COR-L47 (cell line): ENCODE measurements at regions not wholly inside any gene's neighbourhood (a gene's known extent, or its start where the extent isn't known, plus 50 kb on each side); places are given as distances from the start of the nearest gene placed in this dataset.
"Not testable (repeated sequence)": the region's sequence is repeated elsewhere in the genome, so short reads cannot be mapped to it uniquely, and the experiment has no call there.

Source experiments
- DNase-seq: peaks from one replicate; lab custom pipeline; 2025; lab: John Stamatoyannopoulos, UW

DNA sequence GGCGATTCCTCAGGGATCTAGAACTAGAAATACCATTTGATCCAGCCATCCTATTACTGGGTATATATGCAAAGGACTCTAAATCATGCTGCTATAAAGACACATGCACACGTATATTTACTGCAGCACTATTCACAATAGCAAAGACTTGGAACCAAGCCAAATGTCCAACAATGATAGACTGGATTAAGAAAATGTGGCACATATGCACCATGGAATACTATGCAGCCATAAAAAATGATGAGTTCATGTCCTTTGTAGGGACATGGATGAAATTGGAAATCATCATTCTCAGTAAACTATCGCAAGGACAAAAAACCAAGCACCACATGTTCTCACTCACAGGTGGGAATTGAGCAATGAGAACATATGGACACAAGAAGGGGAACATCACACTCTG, 93.1 kb upstream of the NT5E start:
- DNase-seq = not testable (repeated sequence)

GRCh38 chr6:85355816-85356215, 94.1 kb upstream of the NT5E start:
- no peak for DNase-seq

GRCh38 chr6:85354761-85355618, 94.9 kb upstream of the NT5E start:
- peak; percentile 33 for DNase-seq

- DNase-seq = no peak
These were observed 96.9 kb upstream of the NT5E start for GRCh38 chr6:85353012-85353411.

DNA sequence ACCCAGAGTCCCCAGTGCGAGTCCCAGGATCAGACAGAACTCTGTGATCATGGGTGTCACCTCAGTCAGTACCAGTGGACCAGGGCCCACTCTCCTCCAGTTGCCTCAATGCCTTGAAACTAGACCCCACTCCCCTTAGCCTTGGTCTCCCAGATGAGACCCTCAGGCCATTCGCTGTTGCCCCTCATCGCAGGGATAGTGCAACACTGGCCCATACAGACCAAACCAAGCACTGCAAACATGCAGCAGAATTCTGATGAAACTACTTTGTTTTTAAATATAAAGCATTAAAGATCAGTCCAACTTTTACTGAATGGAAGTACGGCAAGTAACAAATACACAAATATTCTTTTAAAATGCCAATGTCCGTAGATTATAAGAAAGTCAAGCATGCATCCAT, 101.2 kb upstream of the NT5E start:
- no peak for DNase-seq

GRCh38 chr6:85347812-85348211, 102.1 kb upstream of the NT5E start:
- DNase-seq = no peak

GRCh38 chr6:85346196-85346595, 103.7 kb upstream of the NT5E start:
- no peak for DNase-seq

DNA sequence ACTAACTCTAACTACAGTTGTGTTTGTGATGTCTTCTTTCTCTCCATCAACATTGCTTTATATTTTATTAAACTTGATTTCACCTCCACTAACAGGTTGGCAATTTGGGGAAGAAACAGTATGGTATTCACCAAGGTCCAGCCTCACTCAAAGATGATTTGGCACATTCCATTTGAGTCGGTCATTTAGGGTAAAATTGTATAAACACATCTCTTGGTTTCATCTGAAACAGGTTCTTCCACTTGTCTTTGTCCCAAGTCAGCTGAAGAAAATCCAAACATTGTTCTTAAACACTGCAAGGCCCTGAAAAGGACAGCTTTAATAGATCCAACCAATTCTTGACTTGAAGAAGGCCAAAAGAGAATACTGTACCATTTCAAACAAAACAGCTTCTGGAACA, 104.9 kb upstream of the NT5E start:
- DNase-seq = no peak

DNA sequence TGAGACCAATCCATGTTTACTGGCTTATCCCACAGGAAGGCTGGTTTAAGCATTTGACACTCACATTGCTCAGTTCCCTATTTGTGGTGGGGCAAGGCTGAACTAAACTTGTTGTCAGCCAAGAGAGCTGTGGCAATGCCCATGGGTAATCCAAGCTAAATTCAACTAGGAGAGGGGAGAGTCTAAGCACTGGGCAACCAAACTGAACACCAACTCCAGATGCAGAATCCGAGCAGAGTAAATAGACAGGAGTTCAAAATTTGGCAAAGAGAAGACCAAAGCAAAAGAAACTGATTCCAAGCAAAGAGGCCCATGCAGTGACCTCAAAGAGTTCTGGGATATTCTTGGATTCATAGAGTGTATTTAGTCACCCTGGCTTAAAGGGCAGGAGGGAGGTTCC, 106.5 kb upstream of the NT5E start:
- no peak for DNase-seq

GRCh38 chr6:85329196-85329595, 120.7 kb upstream of the NT5E start:
- DNase-seq = no peak

DNA sequence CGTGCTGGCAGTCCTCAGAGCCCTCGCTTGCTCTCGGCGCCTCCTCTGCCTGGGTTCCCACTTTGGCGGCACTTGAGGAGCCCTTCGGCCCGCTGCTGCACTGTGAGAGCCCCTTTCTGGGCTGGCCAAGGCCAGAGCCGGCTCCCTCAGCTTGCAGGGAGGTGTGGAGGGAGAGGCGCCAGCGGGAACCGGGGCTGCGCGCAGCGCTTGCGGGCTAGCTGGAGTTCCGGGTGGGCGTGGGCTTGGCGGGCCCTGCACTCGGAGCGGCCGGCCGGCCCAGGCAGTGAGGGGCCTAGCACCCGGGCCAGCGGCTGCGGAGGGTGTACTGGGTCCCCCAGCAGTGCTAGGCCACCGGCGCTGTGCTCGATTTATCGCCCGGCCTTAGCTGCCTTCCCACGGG, 124.1 kb upstream of the NT5E start:
- not testable (repeated sequence) for DNase-seq

DNA sequence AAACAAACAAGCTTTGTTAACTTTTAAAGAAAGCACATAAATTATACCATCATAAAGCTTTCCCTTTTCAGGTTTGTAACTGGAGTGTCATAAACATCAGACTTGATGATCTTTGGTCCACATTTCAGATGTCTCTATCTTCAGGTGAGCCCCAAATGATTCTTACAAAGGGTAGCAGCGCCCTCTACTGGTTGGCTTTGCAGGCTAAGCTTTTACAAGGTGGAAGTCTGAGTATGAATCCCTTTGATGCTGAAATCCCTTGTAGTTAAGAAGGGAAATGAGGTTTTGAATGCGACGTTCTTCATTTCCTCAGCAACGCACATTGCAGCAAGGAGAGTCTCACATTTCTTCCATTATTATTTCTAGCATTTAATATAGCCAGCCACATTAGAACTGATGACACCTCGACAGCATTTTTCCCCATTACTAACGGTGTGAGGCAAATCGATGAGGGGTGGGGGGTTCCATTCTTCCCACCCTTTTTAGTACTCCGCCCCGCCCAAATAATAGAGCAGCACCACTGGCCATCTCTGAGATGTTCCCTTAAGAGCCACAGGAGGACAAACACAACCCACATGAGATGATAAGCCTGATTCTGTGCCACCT, 126.3 kb upstream of the NT5E start:
- peak; percentile 76 for DNase-seq

GRCh38 chr6:85322446-85323105, 127.3 kb upstream of the NT5E start:
- DNase-seq = no peak

GRCh38 chr6:85321906-85322305, 128.0 kb upstream of the NT5E start:
- DNase-seq = no peak

DNA sequence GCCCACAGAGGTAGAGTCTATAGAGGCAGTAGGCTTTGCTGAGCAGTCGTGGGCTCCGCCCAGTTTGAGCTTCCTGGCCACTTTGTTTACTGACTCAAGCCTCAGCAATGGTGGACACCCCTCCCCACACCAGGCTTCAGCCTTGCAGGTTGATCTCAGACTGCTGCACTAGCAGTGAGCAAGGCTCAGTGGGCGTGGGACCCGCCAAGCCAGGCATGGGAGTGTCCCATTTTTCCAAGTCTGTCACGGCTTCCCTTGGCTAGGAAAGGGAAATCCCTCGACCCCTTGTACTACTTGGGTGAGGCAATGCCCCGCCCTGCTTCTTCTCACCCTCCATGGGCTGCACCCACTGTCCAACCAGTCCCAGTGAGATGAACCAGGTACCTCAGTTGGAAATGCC, 135.3 kb upstream of the NT5E start:
- no peak for DNase-seq

- no peak for DNase-seq
These were observed 149.3 kb upstream of the NT5E start for GRCh38 chr6:85300581-85300980.

DNA sequence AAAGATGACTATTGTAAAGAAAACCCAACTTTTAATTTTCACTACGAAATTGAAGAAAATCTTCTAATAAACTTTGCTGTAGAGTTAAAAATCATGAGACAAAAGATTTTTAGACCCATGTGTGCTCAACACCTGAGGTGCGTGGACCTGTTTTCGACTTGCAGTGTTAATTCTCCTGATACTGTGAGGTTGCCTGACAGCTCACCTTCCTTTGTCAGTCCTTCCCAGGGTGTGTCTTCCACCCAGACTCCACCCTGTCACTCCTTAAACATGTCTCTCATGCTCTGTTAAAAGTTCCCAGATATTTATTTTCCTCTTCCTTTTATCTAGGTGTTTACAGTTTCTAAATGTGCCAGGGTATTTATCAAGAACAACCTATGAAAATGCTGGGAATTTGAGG, 151.3 kb upstream of the NT5E start:
- no peak for DNase-seq

- DNase-seq = no peak
These were observed 158.6 kb upstream of the NT5E start for GRCh38 chr6:85291326-85291725.

GRCh38 chr6:85287654-85288053, 162.2 kb upstream of the NT5E start:
- no peak for DNase-seq

DNA sequence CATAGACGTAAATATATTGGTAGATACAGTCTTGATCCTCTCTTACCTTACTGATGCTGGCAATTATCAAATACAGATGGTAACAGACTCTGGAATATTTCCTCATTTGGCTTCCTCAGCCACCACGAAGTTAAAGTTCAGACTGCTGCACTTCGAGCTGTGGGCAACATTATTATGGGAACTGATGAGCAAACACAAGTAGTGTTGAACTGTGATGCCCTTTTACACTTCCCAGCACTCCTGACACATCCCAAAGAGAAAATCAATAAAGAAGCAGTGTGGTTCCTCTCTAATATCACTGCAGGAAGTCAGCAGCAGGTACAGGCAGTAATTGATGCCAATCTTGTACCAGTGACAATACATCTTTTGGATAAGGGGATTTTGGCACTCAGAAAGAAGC, 162.7 kb upstream of the NT5E start:
- DNase-seq = no peak

DNA sequence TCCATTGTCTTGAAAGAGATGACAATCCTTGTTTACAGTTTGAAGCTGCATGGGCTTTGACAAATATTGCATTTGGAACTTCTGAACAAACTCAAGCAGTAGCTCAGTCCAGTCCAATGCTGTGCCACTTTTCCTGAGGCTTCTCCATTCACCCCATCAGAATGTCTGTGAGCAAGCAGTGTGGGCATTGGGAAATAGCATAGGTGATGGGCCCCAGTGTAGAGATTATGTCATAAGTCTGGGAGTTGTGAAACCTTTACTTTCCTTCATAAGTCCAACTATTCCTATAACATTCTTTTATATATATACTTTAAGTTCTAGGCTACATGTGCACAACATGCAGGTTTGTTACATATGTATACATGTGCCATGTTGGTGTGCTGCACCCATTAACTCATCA, 163.4 kb upstream of the NT5E start:
- DNase-seq = not testable (repeated sequence)

- DNase-seq = no peak
These were observed 163.9 kb upstream of the NT5E start for GRCh38 chr6:85285934-85286333.

DNA sequence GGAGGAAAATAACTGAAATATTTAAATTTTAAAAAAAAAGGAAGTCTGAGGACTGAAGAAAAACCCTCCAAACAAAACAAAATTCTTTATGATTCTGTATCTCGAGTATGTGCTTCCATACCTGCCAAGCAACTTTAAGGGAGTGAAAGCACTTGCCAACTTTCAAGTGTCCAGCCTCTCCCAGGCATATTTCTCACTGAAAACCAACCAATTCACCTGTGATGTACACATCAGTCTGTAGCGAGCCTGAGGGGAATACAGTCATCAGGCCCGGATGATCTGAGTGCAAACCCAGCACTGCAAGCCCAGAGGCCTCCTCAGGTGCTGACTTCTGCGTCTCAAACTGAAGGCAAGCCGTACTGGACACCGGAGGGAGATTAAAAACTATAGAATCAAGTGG, 164.8 kb upstream of the NT5E start:
- DNase-seq = no peak
